Kidney (tissue), 13 donors: ENCODE measurements at regions not wholly inside any gene's neighbourhood (a gene's known extent, or its start where the extent isn't known, plus 50 kb on each side); places are given as distances from the start of the nearest gene placed in this dataset.
A peak's percentile ranks its signal among the peaks of the same experiment; 100 is the strongest.
"Not testable (repeated sequence)": the region's sequence is repeated elsewhere in the genome, so short reads cannot be mapped to it uniquely, and the experiment has no call there.

ENCODE experiments used
- DNase-seq, 5 donors: peaks; one replicate each; pipeline ENCODE4 v3.0.0-alpha.2; 2013 to 2020
- FAIRE-seq: peaks from 2 replicates; lab custom pipeline; 2012; peaks lifted over from hg19 to GRCh38; lab: Jason Lieb, UNC
- H3K27ac ChIP-seq, 2 donors: one replicate each; pipeline ENCODE4 v1.7.0; 2013; ENCODE audit warnings: low read depth in 2 of 2, low read length in 2 of 2, inconsistent platforms in 1 of 2
- H3K27me3 ChIP-seq: one replicate; pipeline ENCODE4 v1.7.1; 2013; ENCODE audit warnings: low read length, inconsistent platforms; ENCODE audit not compliant: control insufficient read depth, insufficient read depth
- H3K36me3 ChIP-seq, 3 donors: one replicate each; pipeline versions ENCODE4 v1.7.0 to v1.7.1; 2013; ENCODE audit warnings: low read length in 3 of 3, control low read depth in 1 of 3, inconsistent platforms in 1 of 3; ENCODE audit not compliant: insufficient read depth in 3 of 3, control insufficient read depth in 2 of 3
- H3K4me1 ChIP-seq, 3 donors: one replicate each; pipeline versions ENCODE4 v1.7.0 to v1.7.1; 2013; ENCODE audit warnings: low read length in 3 of 3, inconsistent platforms in 1 of 3, low read depth in 1 of 3; ENCODE audit not compliant: control insufficient read depth in 2 of 3, insufficient read depth in 2 of 3
- H3K4me3 ChIP-seq, 3 donors: one replicate each; pipeline versions ENCODE4 v1.7.0 to v1.8.1; 2013; ENCODE audit warnings: low read length in 3 of 3, control low read depth in 1 of 3, inconsistent platforms in 1 of 3
- H3K9ac ChIP-seq, 3 donors: one replicate each; pipeline versions ENCODE4 v1.7.0 to v1.7.1; 2013; ENCODE audit warnings: low read length in 3 of 3, control low read depth in 1 of 3, inconsistent platforms in 1 of 3
- H3K9me3 ChIP-seq, 3 donors: one replicate each; pipeline versions ENCODE4 v1.7.0 to v1.7.1; 2013; ENCODE audit warnings: low read length in 3 of 3, control low read depth in 1 of 3, inconsistent platforms in 1 of 3; ENCODE audit not compliant: control insufficient read depth in 2 of 3, insufficient read depth in 1 of 3
- intact Hi-C: fragments of 100-400 bp; cut with DNase I; formaldehyde crosslinking; loops from one replicate; pipeline ENCODE4 v1.11.1; 2022
- TF ChIP-seq, protein P1 (sequence below): IDR thresholded peaks from 3 replicates; pipeline ENCODE4 v1.5.1; 2012; ENCODE audit warnings: mild to moderate bottlenecking, moderate library complexity, borderline replicate concordance; ENCODE audit not compliant: insufficient read depth; ENCODE audit errors: extremely low read depth
- donor health status: control.
- donor health status: control.
- donor health status: control.
- donor health status: control.
- donor health status: control.
- donor health status: DM: yes; HTN: yes; CAD: no.
- donor health status: Normal renal cell carcinoma (clear cell type).

DNA sequence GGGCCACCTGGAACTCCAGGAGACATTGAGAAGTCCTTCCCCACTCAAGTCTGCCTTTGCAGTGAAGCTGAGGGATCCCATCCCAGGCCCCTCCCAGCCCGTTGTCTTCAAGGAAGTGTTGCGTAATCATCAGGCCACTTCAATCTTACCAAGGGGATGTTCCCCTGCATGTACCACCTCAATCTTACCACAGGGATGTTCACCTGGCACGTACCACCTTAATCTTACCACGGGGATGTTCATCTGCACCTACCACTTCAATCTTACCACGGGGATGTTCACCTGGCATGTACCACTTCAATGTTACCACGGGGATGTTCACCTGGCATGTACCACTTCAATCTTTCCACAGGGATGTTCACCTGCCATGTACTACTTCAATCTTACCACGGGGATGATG is 108.0 kb upstream of the SYN3 start:
- no peak for FAIRE-seq
- intact Hi-C loops: no loop called here

DNA sequence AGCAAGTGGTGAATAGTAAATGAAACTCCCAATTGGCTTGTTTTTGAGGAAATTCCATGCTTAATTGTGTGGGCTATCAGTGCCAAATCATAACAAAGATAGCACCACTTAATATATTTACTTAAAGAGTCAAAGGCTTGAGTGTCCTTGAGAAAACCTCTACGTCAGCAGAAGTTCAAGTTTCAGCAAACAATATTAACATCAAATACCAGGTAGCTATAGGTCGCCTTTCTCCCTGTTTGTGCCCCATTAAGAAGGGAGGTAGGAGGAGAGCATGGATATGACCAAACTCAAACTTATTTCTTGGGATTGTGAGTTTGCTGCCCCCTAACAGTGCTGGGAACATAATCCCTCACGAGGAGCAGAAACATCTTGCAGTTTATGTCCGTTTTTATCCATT is 105.6 kb upstream of the SYN3 start:
- H3K27ac ChIP-seq: no peak overlapping the region
- intact Hi-C loops: no loop called here
- H3K4me3 ChIP-seq: no peak overlapping the region
- FAIRE-seq: no peak
- no peaks in the 10 kb centered on the region for H3K36me3 ChIP-seq
- DNase-seq: peak in 2 of 5 donors; percentile 20 to 32
- H3K9me3 ChIP-seq: no peaks in the 10 kb centered on the region
- no peak overlapping the region for H3K9ac ChIP-seq
- no peaks in the 10 kb centered on the region for H3K4me1 ChIP-seq
- H3K27me3 ChIP-seq: no peaks in the 10 kb centered on the region
- TF ChIP-seq, protein P1, sequence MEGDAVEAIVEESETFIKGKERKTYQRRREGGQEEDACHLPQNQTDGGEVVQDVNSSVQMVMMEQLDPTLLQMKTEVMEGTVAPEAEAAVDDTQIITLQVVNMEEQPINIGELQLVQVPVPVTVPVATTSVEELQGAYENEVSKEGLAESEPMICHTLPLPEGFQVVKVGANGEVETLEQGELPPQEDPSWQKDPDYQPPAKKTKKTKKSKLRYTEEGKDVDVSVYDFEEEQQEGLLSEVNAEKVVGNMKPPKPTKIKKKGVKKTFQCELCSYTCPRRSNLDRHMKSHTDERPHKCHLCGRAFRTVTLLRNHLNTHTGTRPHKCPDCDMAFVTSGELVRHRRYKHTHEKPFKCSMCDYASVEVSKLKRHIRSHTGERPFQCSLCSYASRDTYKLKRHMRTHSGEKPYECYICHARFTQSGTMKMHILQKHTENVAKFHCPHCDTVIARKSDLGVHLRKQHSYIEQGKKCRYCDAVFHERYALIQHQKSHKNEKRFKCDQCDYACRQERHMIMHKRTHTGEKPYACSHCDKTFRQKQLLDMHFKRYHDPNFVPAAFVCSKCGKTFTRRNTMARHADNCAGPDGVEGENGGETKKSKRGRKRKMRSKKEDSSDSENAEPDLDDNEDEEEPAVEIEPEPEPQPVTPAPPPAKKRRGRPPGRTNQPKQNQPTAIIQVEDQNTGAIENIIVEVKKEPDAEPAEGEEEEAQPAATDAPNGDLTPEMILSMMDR: no peak

More for the DNA sequence above, 108.0 kb upstream of the SYN3 start:
- no peak overlapping the region for H3K4me3 ChIP-seq
- DNase-seq: no peak
- H3K4me1 ChIP-seq: no peaks in the 10 kb centered on the region
- H3K36me3 ChIP-seq: no peaks in the 10 kb centered on the region
- TF ChIP-seq, protein P1: no peak
- H3K9me3 ChIP-seq: no peaks in the 10 kb centered on the region
- H3K27ac ChIP-seq: no peak overlapping the region
- H3K27me3 ChIP-seq: no peaks in the 10 kb centered on the region
- H3K9ac ChIP-seq: no peak overlapping the region

DNA sequence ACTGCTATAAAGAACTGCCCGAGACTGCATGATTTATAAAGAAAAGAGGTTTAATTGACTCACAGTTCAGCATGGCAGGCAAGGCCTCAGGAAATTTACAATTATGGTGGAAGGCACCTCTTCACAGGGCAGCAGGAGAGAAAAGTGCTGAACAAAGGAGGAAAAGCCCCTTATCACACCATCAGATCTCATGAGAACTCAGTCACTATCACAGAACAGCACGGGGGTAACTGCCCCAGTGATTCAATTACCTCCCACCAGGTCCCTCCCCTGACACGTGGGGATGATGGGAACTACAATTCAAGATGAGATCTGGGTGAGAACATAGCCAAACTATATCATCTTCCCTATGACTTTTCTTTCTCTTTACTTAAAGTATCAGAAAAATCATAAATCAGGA is 104.0 kb upstream of the SYN3 start:
- DNase-seq: no peak
- intact Hi-C loops: no loop called here

DNA sequence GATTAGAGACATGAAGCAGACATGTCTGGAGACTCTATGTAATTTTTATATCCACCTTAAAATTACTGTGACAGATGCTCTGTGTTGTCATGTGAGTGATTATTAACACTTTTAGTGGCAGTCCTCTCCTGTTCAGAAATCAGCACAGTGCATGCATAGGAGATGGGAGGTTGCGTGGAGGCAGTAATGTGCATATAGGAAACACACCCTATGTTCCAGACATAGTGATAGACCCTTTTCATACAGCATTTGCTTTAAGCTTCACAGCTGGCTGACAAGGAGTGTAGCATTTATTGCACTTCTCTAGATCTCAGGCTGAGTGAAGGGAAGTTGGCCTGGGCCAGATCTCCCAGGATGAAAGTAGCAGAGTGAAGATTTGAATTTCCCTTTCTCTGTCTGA is 102.3 kb upstream of the SYN3 start:
- Histone ChIP-seq H3K9me3 (no peaks in the 10 kb centered on the region), H3K27me3 (no peaks in the 10 kb centered on the region), H3K36me3 (no peaks in the 10 kb centered on the region), H3K4me1 (no peaks in the 10 kb centered on the region), H3K4me3 (no peak overlapping the region), H3K27ac (no peak overlapping the region), H3K9ac (no peak overlapping the region)
- intact Hi-C loops: no loop called here
- DNase-seq: no peak
- FAIRE-seq: no peak
- TF ChIP-seq, protein P1: no peak

More for the DNA sequence above, 104.0 kb upstream of the SYN3 start:
- Histone ChIP-seq H3K27me3 (no peaks in the 10 kb centered on the region), H3K27ac (no peak overlapping the region), H3K9me3 (no peaks in the 10 kb centered on the region), H3K9ac (no peak overlapping the region), H3K4me3 (no peak overlapping the region), H3K36me3 (no peaks in the 10 kb centered on the region), H3K4me1 (no peaks in the 10 kb centered on the region)
- TF ChIP-seq, protein P1: no peak
- FAIRE-seq: no peak

DNA sequence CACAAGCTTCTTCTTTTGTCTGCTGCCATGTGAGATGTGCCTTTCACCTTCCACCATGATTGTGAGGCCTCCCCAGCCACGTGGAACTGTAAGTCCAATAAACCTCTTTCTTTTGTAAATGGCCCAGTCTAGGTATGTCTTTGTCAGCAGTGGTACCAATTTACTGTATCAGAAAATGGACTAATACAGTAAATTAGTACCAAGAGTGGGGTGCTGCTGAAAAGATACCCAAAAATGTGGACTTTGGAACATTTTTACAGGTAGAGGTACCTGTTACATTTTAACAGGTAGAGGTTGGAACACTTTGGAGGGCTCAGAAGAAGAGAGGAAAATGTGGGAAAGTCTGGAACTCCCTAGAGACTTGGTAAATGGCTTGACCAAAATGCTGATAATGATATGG is 96.8 kb upstream of the SYN3 start:
- H3K4me3 ChIP-seq, intact Hi-C loops, FAIRE-seq, H3K36me3 ChIP-seq, H3K9ac ChIP-seq, H3K27me3 ChIP-seq, H3K27ac ChIP-seq, DNase-seq, H3K4me1 ChIP-seq, H3K9me3 ChIP-seq: not testable (repeated sequence)
